CD14-positive monocyte (primary cell): ENCODE measurements at regions not wholly inside any gene's neighbourhood (a gene's known extent, or its start where the extent isn't known, plus 50 kb on each side); places are given as distances from the start of the nearest gene placed in this dataset.

Source experiments
- DNase-seq, 3 donors: peaks; one replicate each; pipeline ENCODE4 v3.0.0-alpha.2; 2011 to 2022
- H2AFZ ChIP-seq: 2 replicates; pipeline ENCODE4 v1.6.0; 2012; ENCODE audit warnings: mild to moderate bottlenecking, low read depth, low read length, inconsistent platforms; ENCODE audit not compliant: insufficient read depth, poor library complexity, severe bottlenecking
- H3K27ac ChIP-seq, 2 donors: 1 replicate in 1 of 2; 2 replicates in 1 of 2; pipeline ENCODE4 v1.5.1; 2012 to 2013; ENCODE audit warnings: low read length in 2 of 2, control low read depth in 1 of 2, inconsistent platforms in 1 of 2, low read depth in 1 of 2, mild to moderate bottlenecking in 1 of 2
- H3K27me3 ChIP-seq, 2 donors: one replicate each; pipeline versions ENCODE4 v1.6.0 to v1.6.1; 2011 to 2013; ENCODE audit warnings: low read length in 2 of 2; ENCODE audit not compliant: control insufficient read depth in 2 of 2, insufficient read depth in 2 of 2
- H3K36me3 ChIP-seq, 2 donors: replicated peaks in 1 of 2; 1 replicate in 1 of 2; 2 replicates in 1 of 2; pipeline versions ENCODE4 v1.5.1 to v1.6.1; 2012 to 2013; ENCODE audit warnings: low read length in 2 of 2, control low read depth in 1 of 2, inconsistent platforms in 1 of 2, mild to moderate bottlenecking in 1 of 2; ENCODE audit not compliant: insufficient read depth in 2 of 2, control insufficient read depth in 1 of 2
- H3K4me1 ChIP-seq, 2 donors: 1 replicate in 1 of 2; 2 replicates in 1 of 2; pipeline versions ENCODE4 v1.5.1 to v1.6.1; 2012 to 2013; ENCODE audit warnings: low read length in 2 of 2, control low read depth in 1 of 2, inconsistent platforms in 1 of 2, mild to moderate bottlenecking in 1 of 2, moderate library complexity in 1 of 2; ENCODE audit not compliant: insufficient read depth in 2 of 2, control insufficient read depth in 1 of 2
- H3K4me2 ChIP-seq: replicated peaks from 2 replicates; pipeline ENCODE3; 2012; ENCODE audit warnings: low read length, moderate library complexity, mild to moderate bottlenecking; ENCODE audit not compliant: poor library complexity, severe bottlenecking; ENCODE audit errors: extremely low read depth
- H3K4me3 ChIP-seq, 3 experiments: fragments of 200-600 bp in 1 of 3; sonication (generic) in 1 of 3; replicated peaks in 1 of 3; 1 replicate in 2 of 3; 2 replicates in 1 of 3; pipeline ENCODE4 v1.5.1; 2011 to 2013; ENCODE audit warnings: low read length in 3 of 3, mild to moderate bottlenecking in 3 of 3, control low read depth in 2 of 3, low read depth in 2 of 3, inconsistent platforms in 1 of 3, moderate library complexity in 1 of 3
- H3K79me2 ChIP-seq: 2 replicates; pipeline ENCODE4 v1.6.0; 2012; ENCODE audit warnings: mild to moderate bottlenecking, control low read depth, inconsistent platforms, low read length, moderate library complexity; ENCODE audit not compliant: insufficient read depth
- H3K9ac ChIP-seq: 2 replicates; pipeline ENCODE4 v1.6.0; 2017; ENCODE audit warnings: low read length, mild to moderate bottlenecking; ENCODE audit not compliant: insufficient read depth, poor library complexity, severe bottlenecking
- H3K9me3 ChIP-seq, 2 donors: replicated peaks in 1 of 2; 1 replicate in 1 of 2; 2 replicates in 1 of 2; pipeline versions ENCODE4 v1.5.1 to v1.6.1; 2012 to 2013; ENCODE audit warnings: low read length in 2 of 2, control low read depth in 1 of 2; ENCODE audit not compliant: control insufficient read depth in 1 of 2, insufficient read depth in 1 of 2
- H4K20me1 ChIP-seq: 2 replicates; pipeline ENCODE4 v1.6.0; 2012; ENCODE audit warnings: mild to moderate bottlenecking, low read length, control low read depth, moderate library complexity; ENCODE audit not compliant: insufficient read depth
- H3K27ac Mint-ChIP-seq, 7 donors: one replicate each; pipeline ENCODE4 v1.8.0; 2020; ENCODE audit warnings: mild to moderate bottlenecking in 7 of 7, mixed read lengths in 7 of 7, moderate library complexity in 6 of 7, inconsistent platforms in 2 of 7
- H3K27me3 Mint-ChIP-seq, 3 donors: one replicate each; pipeline ENCODE4 v1.8.0; 2021 to 2022; ENCODE audit warnings: low read depth in 3 of 3, mild to moderate bottlenecking in 3 of 3, mixed read lengths in 3 of 3, moderate library complexity in 3 of 3, inconsistent platforms in 1 of 3
- H3K36me3 Mint-ChIP-seq, 2 donors: one replicate each; pipeline ENCODE4 v1.8.0; 2020; ENCODE audit warnings: mixed read lengths in 2 of 2, inconsistent platforms in 1 of 2, mild to moderate bottlenecking in 1 of 2
- H3K4me1 Mint-ChIP-seq: one replicate; pipeline ENCODE4 v1.8.0; 2020; ENCODE audit warnings: mild to moderate bottlenecking, mixed read lengths
- H3K4me3 Mint-ChIP-seq, 2 donors: one replicate each; pipeline ENCODE4 v1.8.0; 2020; ENCODE audit warnings: mild to moderate bottlenecking in 2 of 2, mixed read lengths in 2 of 2, moderate library complexity in 1 of 2
- H3K9me3 Mint-ChIP-seq, 7 donors: one replicate each; pipeline ENCODE4 v1.8.0; 2020 to 2022; ENCODE audit warnings: mixed read lengths in 7 of 7, mild to moderate bottlenecking in 6 of 7, moderate library complexity in 6 of 7, inconsistent platforms in 2 of 7
- WGBS: methylation state at CpG from one replicate; pipeline ENCODE4 v1.1.5; 2013; ENCODE audit warnings: missing lambda C conversion rate; ENCODE audit not compliant: insufficient coverage; 5-methylcytosine and 5-hydroxymethylcytosine counted together
- intact Hi-C, 2 donors: fragments of 100-400 bp; cut with micrococcal nuclease; formaldehyde crosslinking; loops; one replicate each; pipeline versions ENCODE4 v1.15.0 to v1.15.1; 2023
- TF ChIP-seq, protein P1 (sequence below): fragments of 200-600 bp; IDR thresholded peaks from one replicate; pipeline ENCODE4 v1.8.0; 2022; ENCODE audit warnings: antibody characterized with exemption, mild to moderate bottlenecking

DNA sequence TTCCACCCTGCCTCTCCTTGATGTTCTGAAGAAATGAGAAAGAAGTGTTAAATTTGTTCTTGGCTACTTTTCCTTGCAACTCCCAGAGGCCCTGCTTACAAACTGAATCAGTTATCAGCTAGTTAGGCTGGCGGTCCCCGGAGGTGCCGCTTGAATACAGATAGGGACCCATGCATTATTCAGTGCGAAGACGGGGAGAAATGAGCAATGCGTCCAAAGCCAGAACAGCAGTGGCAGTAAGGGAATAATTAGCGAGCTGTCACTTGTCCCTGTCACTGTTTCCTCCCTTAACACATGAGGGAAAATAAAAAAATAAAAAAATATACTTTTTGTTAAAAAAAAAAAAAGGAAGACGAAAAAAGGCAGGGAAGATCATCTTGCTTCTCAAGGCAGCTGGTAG is 528.1 kb downstream of the MN1 start:
- Mint-ChIP-seq H3K4me1 (peaks cover 6% of the 10 kb centered on the region), H3K27ac (no peak overlapping the region)

DNA sequence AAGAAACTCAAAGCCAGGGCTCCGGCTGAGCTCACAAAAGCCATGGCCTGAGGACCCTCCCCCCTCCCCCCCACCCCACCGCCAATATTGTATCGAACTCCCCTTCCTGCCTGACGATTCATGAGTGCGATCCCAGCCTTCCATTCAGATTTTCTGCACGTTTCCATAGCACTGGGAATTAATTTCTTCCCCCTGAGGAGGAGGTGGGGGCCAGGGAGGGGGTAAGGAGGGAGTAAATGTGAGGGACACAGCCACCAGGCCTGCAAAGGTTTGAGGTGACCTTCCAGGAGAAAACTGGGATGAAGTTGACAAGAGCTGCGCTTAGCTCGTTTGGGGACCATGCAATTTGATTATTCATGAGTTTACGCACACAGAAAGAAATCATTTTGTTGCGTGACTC is 527.7 kb downstream of the MN1 start:
- no peak overlapping the region for H3K27ac Mint-ChIP-seq
- H3K36me3 Mint-ChIP-seq = no peaks in the 10 kb centered on the region
- WGBS = 93% methylated on average over 2 of the region's 10 CpGs
- no peaks in the 10 kb centered on the region for H3K9me3 ChIP-seq
- intact Hi-C loops = no loop called here
- no peak overlapping the region for H3K27ac ChIP-seq
- H3K4me3 ChIP-seq = no peak overlapping the region
- no peak overlapping the region for H2AFZ ChIP-seq
- H3K79me2 ChIP-seq = no peaks in the 10 kb centered on the region
- no peak overlapping the region for H3K4me2 ChIP-seq
- peaks cover 6% of the 10 kb centered on the region for H3K4me1 Mint-ChIP-seq
- peaks cover 8 to 34% (median 20%) of the 10 kb centered on the region in 3 donors for H3K27me3 Mint-ChIP-seq
- peaks cover 4 to 6% of the 10 kb centered on the region in 2 donors for H3K4me1 ChIP-seq
- no peak for DNase-seq
- TF ChIP-seq, protein P1, sequence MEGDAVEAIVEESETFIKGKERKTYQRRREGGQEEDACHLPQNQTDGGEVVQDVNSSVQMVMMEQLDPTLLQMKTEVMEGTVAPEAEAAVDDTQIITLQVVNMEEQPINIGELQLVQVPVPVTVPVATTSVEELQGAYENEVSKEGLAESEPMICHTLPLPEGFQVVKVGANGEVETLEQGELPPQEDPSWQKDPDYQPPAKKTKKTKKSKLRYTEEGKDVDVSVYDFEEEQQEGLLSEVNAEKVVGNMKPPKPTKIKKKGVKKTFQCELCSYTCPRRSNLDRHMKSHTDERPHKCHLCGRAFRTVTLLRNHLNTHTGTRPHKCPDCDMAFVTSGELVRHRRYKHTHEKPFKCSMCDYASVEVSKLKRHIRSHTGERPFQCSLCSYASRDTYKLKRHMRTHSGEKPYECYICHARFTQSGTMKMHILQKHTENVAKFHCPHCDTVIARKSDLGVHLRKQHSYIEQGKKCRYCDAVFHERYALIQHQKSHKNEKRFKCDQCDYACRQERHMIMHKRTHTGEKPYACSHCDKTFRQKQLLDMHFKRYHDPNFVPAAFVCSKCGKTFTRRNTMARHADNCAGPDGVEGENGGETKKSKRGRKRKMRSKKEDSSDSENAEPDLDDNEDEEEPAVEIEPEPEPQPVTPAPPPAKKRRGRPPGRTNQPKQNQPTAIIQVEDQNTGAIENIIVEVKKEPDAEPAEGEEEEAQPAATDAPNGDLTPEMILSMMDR = no peak
- H3K4me3 Mint-ChIP-seq = no peak overlapping the region
- no peaks in the 10 kb centered on the region for H3K36me3 ChIP-seq
- H4K20me1 ChIP-seq = no peaks in the 10 kb centered on the region
- H3K9me3 Mint-ChIP-seq = peaks cover 2 to 11% (median 3%) of the 10 kb centered on the region in 7 donors
- no peak overlapping the region for H3K9ac ChIP-seq
- peaks cover 0 to 16% of the 10 kb centered on the region in 2 donors for H3K27me3 ChIP-seq

More for the DNA sequence above, 528.1 kb downstream of the MN1 start:
- Histone ChIP-seq H3K9ac (no peak overlapping the region), H3K4me2 (no peak overlapping the region), H3K36me3 (no peaks in the 10 kb centered on the region), H3K4me3 (no peak overlapping the region), H3K27ac (no peak overlapping the region), H3K9me3 (no peaks in the 10 kb centered on the region), H4K20me1 (no peaks in the 10 kb centered on the region), H3K79me2 (no peaks in the 10 kb centered on the region), H3K27me3 (peaks cover 0 to 16% of the 10 kb centered on the region in 2 donors), H3K4me1 (peaks cover 4 to 6% of the 10 kb centered on the region in 2 donors), H2AFZ (no peak overlapping the region)
- H3K4me3 Mint-ChIP-seq = no peak overlapping the region
- TF ChIP-seq, protein P1 = no peak
- peaks cover 2 to 11% (median 3%) of the 10 kb centered on the region in 7 donors for H3K9me3 Mint-ChIP-seq
- no peak for DNase-seq
- H3K36me3 Mint-ChIP-seq = no peaks in the 10 kb centered on the region
- H3K27me3 Mint-ChIP-seq = peaks cover 8 to 33% (median 20%) of the 10 kb centered on the region in 3 donors
- WGBS = 81% methylated on average over 3 of the region's 8 CpGs
- intact Hi-C loops = no loop called here
